Left renal pelvis (tissue), 4 donors: ENCODE measurements at regions not wholly inside any gene's neighbourhood (a gene's known extent, or its start where the extent isn't known, plus 50 kb on each side); places are given as distances from the start of the nearest gene placed in this dataset.
A peak's percentile ranks its signal among the peaks of the same experiment; 100 is the strongest.

Experiments
- DNase-seq, 4 donors: peaks; one replicate each; pipeline ENCODE4 v3.0.0-alpha.2; 2013; ENCODE audit warnings: low read depth in 4 of 4, low spot score in 3 of 4

DNA sequence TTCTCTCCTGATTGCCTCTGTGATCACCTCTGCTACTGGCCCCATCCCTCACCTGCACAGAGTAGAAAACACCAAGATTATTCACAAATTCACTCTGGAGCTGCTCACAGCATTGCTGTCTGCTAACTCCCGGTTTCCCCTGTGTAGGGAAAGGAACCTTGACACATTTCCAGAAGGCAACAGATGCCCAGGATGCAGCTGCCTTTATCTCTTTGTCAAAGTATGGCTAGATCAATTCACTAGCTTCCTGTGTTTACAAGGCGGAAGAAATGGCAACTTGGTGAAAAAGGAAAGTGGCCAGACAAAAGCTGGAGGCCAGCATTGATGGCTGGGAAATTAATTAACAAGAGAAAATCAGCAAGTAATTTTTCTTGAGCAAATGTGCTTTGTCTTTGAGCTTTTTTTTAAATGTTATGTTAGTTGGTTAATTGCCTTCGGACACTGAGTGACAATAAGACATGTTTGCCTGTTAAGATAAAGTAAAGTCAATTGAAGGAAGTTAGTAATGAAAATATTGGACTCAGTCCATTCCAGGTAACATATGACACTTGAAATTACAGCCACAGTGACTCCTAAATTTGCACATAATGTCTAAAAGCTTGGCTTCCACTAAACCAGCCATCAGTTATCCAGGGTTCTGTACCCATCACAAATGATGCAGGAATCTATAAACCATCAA lies 394.6 kb upstream of the IL12A start:
- no peak for DNase-seq

- DNase-seq, result no peak
Measured at GRCh38 chr3:159600291-159600690, 388.3 kb upstream of the IL12A start.

DNA sequence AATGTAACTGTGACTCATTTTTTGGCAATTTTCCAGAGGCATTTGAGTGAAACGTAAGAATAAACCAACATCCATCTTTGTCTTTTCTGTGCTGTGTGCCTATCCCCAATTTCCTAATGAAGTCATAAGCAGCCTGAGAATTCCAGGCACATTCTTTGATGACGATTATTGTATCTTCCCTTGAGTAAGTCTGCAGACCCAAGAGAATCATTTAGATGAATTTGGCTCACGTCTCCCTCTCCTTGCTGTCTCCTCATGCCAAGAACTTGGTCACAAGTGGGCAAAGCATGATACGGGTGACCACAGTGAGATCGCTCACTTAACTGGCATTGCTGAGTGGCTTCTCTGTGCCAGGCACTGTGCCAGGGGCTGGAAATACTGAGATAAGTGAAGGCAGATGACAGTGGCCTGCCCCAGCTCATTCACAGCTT lies 384.5 kb upstream of the IL12A start:
- DNase-seq, result no peak

- DNase-seq, result no peak
Measured at GRCh38 chr3:159605101-159605500, 383.5 kb upstream of the IL12A start.

DNA sequence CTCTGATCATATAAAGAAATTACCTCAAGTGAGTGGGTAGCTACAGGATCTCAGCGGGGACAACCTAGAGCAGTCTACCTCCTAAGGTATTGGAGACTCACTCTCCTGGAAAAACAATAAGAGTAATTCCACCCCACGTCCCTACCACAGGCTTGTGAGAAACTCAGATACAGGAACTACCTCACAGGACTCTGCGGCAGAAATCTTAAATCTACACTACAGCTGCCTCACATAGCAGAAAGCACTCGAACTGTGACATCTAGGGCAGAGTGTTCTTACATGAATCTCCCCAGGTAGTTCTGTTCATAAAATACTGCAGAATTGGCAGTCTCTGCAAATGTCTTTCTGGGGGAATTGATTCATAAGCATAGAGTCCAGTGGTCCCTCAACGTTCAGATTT lies 382.9 kb upstream of the IL12A start:
- no peak for DNase-seq

- no peak for DNase-seq
Measured at GRCh38 chr3:159607856-159608255, 380.8 kb upstream of the IL12A start.

- DNase-seq, result no peak
Measured at GRCh38 chr3:159608311-159608710, 380.3 kb upstream of the IL12A start.

GRCh38 chr3:159609625-159610024 lies 379.0 kb upstream of the IL12A start:
- no peak for DNase-seq

- DNase-seq, result no peak
Measured at GRCh38 chr3:159616234-159616825, 372.3 kb upstream of the IL12A start.

- DNase-seq, result peak; percentile 21 to 46 (median 39)
Measured at GRCh38 chr3:159619341-159619885, 369.2 kb upstream of the IL12A start.

- no peak for DNase-seq
Measured at GRCh38 chr3:159620281-159620680, 368.4 kb upstream of the IL12A start.

- DNase-seq, result no peak
Measured at GRCh38 chr3:159620873-159621272, 367.8 kb upstream of the IL12A start.

DNA sequence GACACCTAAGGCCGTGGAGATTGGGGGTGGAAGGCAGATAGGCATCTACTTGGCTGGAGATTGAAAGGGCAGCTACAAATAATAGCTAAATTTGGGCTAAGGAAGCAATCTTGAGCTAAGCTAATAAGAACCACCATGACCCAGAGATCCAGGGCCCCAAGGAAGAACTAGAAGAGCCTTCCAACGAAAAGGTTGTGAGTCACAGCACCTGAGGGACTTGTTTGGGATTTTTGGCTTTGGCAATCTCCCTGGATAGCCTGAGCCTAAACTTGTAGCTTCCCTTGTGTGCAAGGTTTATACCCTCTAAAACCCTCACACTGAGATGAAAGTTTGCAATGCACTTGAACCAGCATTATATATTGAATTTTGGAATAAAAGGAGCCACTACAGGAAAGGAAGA lies 364.0 kb upstream of the IL12A start:
- no peak for DNase-seq

- DNase-seq, result no peak
Measured at GRCh38 chr3:159625594-159625993, 363.0 kb upstream of the IL12A start.

GRCh38 chr3:159626598-159626997 lies 362.0 kb upstream of the IL12A start:
- DNase-seq, result no peak

GRCh38 chr3:159627229-159627628 lies 361.4 kb upstream of the IL12A start:
- no peak for DNase-seq

DNA sequence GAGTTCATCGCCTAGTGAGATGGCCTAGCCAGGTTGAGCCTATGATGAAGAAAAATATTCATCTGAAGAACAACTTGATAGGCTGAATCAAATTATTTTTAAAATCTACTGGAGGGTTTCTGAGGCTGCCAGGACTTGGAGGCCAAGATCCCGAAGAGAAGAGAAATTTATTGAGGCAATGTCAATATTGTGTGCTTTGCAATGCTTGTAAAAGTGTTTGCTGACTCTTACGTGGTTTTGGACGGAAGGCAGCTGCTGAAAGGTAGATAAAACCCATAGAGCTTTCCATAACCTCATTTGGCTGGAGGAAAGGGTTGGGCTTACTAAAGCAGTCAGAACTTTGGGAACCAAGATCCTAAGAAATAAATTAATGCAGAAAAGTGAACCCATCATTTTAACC lies 361.0 kb upstream of the IL12A start:
- no peak for DNase-seq

DNA sequence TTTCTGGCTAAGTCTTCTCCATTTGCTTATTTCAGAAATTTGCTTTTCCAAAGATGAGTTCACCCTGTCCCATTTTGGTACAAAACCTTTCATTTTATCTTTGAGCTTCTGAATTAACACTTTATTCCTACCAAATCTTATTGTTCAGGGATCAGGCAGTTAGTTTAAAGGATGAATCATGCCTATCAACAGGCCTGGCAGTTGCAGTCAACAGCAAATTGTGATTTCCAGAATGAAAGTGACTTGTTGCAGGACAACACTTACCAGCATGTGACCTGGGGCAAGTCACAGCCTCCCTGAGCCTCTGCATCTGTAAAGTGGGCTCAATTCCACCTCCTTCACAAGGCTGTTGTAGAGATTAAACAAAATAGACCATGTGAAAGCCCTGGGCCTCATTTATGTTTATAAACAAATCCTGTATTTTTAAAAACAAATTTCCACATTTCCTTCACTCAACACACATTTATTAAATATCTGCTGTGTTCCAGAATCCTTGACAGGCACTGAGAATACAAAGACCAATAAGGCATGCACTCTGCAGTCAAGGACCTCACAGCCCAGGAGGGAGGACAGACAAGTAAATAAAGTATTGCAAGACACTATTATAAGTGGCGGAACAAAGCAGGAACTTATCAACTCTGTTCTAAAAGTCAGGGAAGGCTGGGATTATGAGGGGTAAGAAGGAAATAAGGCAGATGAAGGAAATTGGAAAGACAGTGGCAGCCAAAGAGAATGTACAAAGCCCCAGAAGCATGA lies 359.1 kb upstream of the IL12A start:
- no peak for DNase-seq

DNA sequence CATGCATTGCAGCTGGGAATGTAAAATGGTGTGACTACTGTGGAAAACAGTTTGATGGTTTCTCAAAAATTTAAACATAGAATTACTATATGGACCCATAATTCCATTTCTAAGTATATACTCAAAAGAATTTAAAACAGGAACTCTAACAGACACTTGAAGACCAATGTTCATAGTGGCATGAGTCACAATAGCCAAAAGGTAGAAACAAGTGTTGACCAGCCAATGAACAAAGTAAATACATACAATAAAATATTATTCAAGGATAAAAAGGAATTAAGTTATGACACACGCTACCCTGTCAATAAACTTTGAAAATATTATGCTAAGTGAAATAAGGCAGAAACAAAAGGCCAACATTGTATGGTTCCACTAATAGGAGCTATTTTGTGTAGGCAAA lies 357.4 kb upstream of the IL12A start:
- DNase-seq, result no peak

DNA sequence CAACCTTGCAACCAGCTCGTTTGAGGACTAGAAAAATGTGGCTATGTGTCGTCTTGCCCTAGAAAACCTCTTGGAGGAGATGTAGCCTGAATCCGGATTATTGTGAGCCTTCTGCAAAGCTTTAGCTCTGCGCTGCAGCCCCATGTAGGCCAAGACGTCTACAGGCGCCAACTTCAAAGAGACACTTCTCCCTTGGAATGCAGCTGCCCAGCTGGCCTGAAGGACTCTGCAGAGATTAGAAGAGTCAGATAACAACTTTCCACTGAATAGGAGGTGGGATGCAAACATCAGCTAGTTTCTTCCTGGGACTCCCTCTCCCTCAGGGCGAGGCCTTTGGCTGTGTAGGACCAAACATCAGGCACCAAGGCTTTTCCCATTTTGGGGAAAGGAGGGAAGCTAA lies 356.5 kb upstream of the IL12A start:
- no peak for DNase-seq

GRCh38 chr3:159632851-159633250 lies 355.8 kb upstream of the IL12A start:
- no peak for DNase-seq

GRCh38 chr3:159634483-159634882 lies 354.2 kb upstream of the IL12A start:
- DNase-seq, result no peak
